ENCODE measurements at regions not wholly inside any gene's neighbourhood (a gene's known extent, or its start where the extent isn't known, plus 50 kb on each side); places are given as distances from the start of the nearest gene placed in this dataset.
"Not testable (repeated sequence)": the region's sequence is repeated elsewhere in the genome, so short reads cannot be mapped to it uniquely, and the experiment has no call there.

GRCh38 chr1:232579958-232580941 is 49.7 kb downstream of the SIPA1L2 start:
- Mint-ChIP-seq H3K27me3 (no peaks in the 10 kb centered on the region), H3K36me3 (peaks cover 0 to 1% (median 0%) of the 10 kb centered on the region in 3 donors), H3K9me3 (no peaks in the 10 kb centered on the region), H3K27ac (peak overlapping the region in 2 of 10 donors; percentile 15 to 34), H3K4me3 (peak overlapping the region in 6 of 10 donors; percentile 0 to 40 (median 22)), H3K4me1 (peaks cover 13 to 27% (median 26%) of the 10 kb centered on the region in 4 donors)
- DNase-seq (no peak), ATAC-seq (no peak)
- POLR2A ChIA-PET = no interaction called here

GRCh38 chr1:232579466-232579865 is 50.5 kb downstream of the SIPA1L2 start:
- H3K27me3 Mint-ChIP-seq = no peaks in the 10 kb centered on the region
- DNase-seq (no peak), ATAC-seq (no peak)
- H3K4me3 Mint-ChIP-seq = peak overlapping the region in 6 of 10 donors; percentile 0 to 65 (median 30)
- H3K27ac Mint-ChIP-seq = peak overlapping the region in 3 of 10 donors; percentile 10 to 71 (median 15)
- POLR2A ChIA-PET = no interaction called here
- H3K9me3 Mint-ChIP-seq = no peaks in the 10 kb centered on the region
- peaks cover 13 to 27% (median 26%) of the 10 kb centered on the region in 4 donors for H3K4me1 Mint-ChIP-seq
- peaks cover 0 to 1% (median 0%) of the 10 kb centered on the region in 3 donors for H3K36me3 Mint-ChIP-seq

GRCh38 chr1:232578651-232579195 is 51.2 kb downstream of the SIPA1L2 start:
- Mint-ChIP-seq H3K9me3 (no peaks in the 10 kb centered on the region), H3K27me3 (no peaks in the 10 kb centered on the region), H3K27ac (peak overlapping the region in 9 of 10 donors; percentile 11 to 78 (median 66)), H3K4me3 (peak overlapping the region in 9 of 10 donors; percentile 13 to 65 (median 34)), H3K36me3 (peaks cover 0 to 1% (median 0%) of the 10 kb centered on the region in 3 donors), H3K4me1 (peaks cover 13 to 27% (median 26%) of the 10 kb centered on the region in 4 donors)
- POLR2A ChIA-PET = no interaction called here
- DNase-seq (peak in 3 of 10 donors; percentile 10 to 28 (median 11)), ATAC-seq (peak in 1 of 2 donors; percentile 51)

DNA sequence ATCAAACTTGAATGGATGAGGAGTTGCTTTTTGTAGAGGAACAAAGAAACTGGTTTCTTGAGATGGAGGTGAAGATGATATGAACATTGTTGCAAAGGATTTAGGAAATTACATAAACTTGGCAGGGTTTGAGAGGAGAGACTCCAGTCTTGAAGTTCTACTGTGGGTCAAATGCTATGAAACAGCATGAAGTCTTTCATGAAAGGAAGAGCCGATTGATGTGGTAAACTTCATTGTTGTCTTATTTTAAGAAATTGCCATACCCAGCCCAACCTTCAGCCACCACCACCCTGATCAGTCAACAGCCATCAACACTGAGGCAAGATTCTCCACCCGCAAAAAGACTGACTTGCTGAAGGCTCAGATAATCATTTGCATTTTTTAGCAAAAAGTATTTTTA is 52.2 kb downstream of the SIPA1L2 start:
- Mint-ChIP-seq H3K4me1 (peaks cover 13 to 27% (median 26%) of the 10 kb centered on the region in 4 donors), H3K36me3 (peaks cover 0 to 1% (median 0%) of the 10 kb centered on the region in 3 donors), H3K27ac (peak overlapping the region in 2 of 10 donors; percentile 2 to 8), H3K27me3 (no peaks in the 10 kb centered on the region), H3K4me3 (peak overlapping the region in 1 of 10 donors; percentile 16), H3K9me3 (no peaks in the 10 kb centered on the region)
- POLR2A ChIA-PET = no interaction called here
- ATAC-seq (no peak), DNase-seq (no peak)

- peaks cover 0 to 1% (median 0%) of the 10 kb centered on the region in 3 donors for H3K36me3 Mint-ChIP-seq
- POLR2A ChIA-PET = no interaction called here
- H3K27ac Mint-ChIP-seq = peak overlapping the region in 1 of 10 donors; percentile 5
- no peak overlapping the region for H3K4me3 Mint-ChIP-seq
- H3K4me1 Mint-ChIP-seq = peaks cover 13 to 27% (median 26%) of the 10 kb centered on the region in 4 donors
- no peak for ATAC-seq
- DNase-seq = no peak
- H3K9me3 Mint-ChIP-seq = no peaks in the 10 kb centered on the region
- no peaks in the 10 kb centered on the region for H3K27me3 Mint-ChIP-seq
Measured at GRCh38 chr1:232576537-232576936, 53.4 kb downstream of the SIPA1L2 start.

- Mint-ChIP-seq H3K9me3 (peaks cover 0 to 3% (median 0%) of the 10 kb centered on the region in 9 donors), H3K4me1 (peaks cover 13 to 27% (median 26%) of the 10 kb centered on the region in 4 donors), H3K27me3 (no peaks in the 10 kb centered on the region), H3K4me3 (no peak overlapping the region), H3K27ac (no peak overlapping the region), H3K36me3 (peaks cover 0 to under 1% (median 0%) of the 10 kb centered on the region in 3 donors)
- POLR2A ChIA-PET = no interaction called here
- DNase-seq (no peak), ATAC-seq (no peak)
Measured at GRCh38 chr1:232575763-232576040, 54.2 kb downstream of the SIPA1L2 start.

DNA sequence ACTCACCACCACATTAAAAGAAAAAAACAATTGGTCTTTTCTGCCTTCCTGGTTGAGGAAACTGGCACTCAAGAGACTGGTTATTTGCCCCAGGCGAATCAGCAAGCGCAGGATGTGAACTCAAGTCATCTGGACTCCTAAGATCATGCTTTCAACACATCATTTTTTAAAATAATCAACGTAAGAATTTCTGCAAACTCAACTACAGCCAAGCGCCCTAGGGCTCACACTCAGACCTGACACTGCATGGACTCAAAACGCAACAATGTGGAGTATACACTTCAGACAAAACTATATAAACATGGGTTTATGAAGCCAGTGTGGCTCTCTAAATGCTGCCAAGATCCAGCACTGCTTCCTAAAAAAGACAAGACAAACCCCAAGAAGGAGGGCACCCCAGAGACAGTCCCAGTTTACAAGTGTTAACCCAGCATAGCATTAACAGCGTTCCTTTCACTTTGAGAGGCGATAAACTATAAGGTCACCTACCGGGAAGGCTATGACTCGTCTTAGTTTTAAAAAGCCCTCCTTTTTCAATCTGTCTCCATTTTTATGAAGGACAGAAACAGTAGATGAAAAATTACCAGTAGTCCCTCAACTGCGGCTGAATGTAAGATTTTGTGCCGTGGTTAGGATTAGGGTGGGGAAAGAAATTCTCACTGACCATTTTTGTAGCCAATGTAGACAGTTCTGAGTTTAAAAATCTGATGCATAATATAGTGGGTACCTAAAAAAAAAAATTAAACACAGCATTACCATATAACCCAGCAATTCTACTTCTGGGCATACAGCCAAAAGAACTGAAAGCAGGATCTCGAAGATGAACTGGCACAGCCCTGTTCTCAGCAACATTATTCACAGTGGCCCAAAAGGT is 54.8 kb downstream of the SIPA1L2 start:
- DNase-seq (no peak), ATAC-seq (no peak)
- H3K36me3 Mint-ChIP-seq = no peaks in the 10 kb centered on the region
- peaks cover 13 to 27% (median 25%) of the 10 kb centered on the region in 4 donors for H3K4me1 Mint-ChIP-seq
- H3K27ac Mint-ChIP-seq = no peak overlapping the region
- no peaks in the 10 kb centered on the region for H3K27me3 Mint-ChIP-seq
- peaks cover 0 to 3% (median 0%) of the 10 kb centered on the region in 9 donors for H3K9me3 Mint-ChIP-seq
- H3K4me3 Mint-ChIP-seq = no peak overlapping the region
- POLR2A ChIA-PET = no interaction called here

GRCh38 chr1:232574077-232574476 is 55.9 kb downstream of the SIPA1L2 start:
- Mint-ChIP-seq H3K36me3 (no peaks in the 10 kb centered on the region), H3K27ac (no peak overlapping the region), H3K4me3 (no peak overlapping the region), H3K27me3 (no peaks in the 10 kb centered on the region), H3K9me3 (peaks cover 0 to 3% (median 0%) of the 10 kb centered on the region in 9 donors), H3K4me1 (peaks cover 10 to 18% (median 16%) of the 10 kb centered on the region in 4 donors)
- ATAC-seq (no peak), DNase-seq (no peak)
- POLR2A ChIA-PET = no interaction called here

- POLR2A ChIA-PET = no interaction called here
- Mint-ChIP-seq H3K9me3 (peaks cover 0 to 3% (median 0%) of the 10 kb centered on the region in 9 donors), H3K4me1 (peaks cover 0 to 3% (median 0%) of the 10 kb centered on the region in 4 donors), H3K27ac (no peak overlapping the region), H3K36me3 (no peaks in the 10 kb centered on the region), H3K4me3 (no peak overlapping the region), H3K27me3 (peaks cover 0 to 9% (median 0%) of the 10 kb centered on the region in 5 donors)
- DNase-seq = no peak
- ATAC-seq = no peak
Measured at GRCh38 chr1:232571523-232571922, 58.4 kb downstream of the SIPA1L2 start.

- Mint-ChIP-seq H3K27ac (no peak overlapping the region), H3K27me3 (peaks cover 0 to 9% (median 2%) of the 10 kb centered on the region in 5 donors), H3K4me1 (peaks cover 0 to 3% (median 0%) of the 10 kb centered on the region in 4 donors), H3K36me3 (no peaks in the 10 kb centered on the region), H3K9me3 (peaks cover 0 to 3% (median 0%) of the 10 kb centered on the region in 9 donors), H3K4me3 (no peak overlapping the region)
- ATAC-seq (no peak), DNase-seq (no peak)
- POLR2A ChIA-PET = no interaction called here
Measured at GRCh38 chr1:232570007-232570406, 59.9 kb downstream of the SIPA1L2 start.

GRCh38 chr1:232569554-232569921 is 60.4 kb downstream of the SIPA1L2 start:
- H3K27ac Mint-ChIP-seq, H3K4me1 Mint-ChIP-seq, H3K4me3 Mint-ChIP-seq, H3K9me3 Mint-ChIP-seq, DNase-seq, H3K36me3 Mint-ChIP-seq, ATAC-seq, H3K27me3 Mint-ChIP-seq, POLR2A ChIA-PET: not testable (repeated sequence)

GRCh38 chr1:232568906-232569553 is 60.9 kb downstream of the SIPA1L2 start:
- Mint-ChIP-seq H3K4me3 (no peak overlapping the region), H3K27me3 (peaks cover 0 to 9% (median 2%) of the 10 kb centered on the region in 5 donors), H3K4me1 (peaks cover 0 to 3% (median 0%) of the 10 kb centered on the region in 4 donors), H3K27ac (no peak overlapping the region), H3K9me3 (peaks cover 0 to 3% (median 0%) of the 10 kb centered on the region in 9 donors), H3K36me3 (no peaks in the 10 kb centered on the region)
- no peak for ATAC-seq
- POLR2A ChIA-PET = no interaction called here
- no peak for DNase-seq
